Keratinocyte (primary cell): ENCODE measurements at regions not wholly inside any gene's neighbourhood (a gene's known extent, or its start where the extent isn't known, plus 50 kb on each side); places are given as distances from the start of the nearest gene placed in this dataset.

Source experiments
- DNase-seq: peaks from one replicate; pipeline ENCODE4 v3.0.0-alpha.2; 2011; ENCODE audit warnings: low read depth, missing footprints, low spot score
- FAIRE-seq: peaks from 2 replicates; lab custom pipeline; 2011; peaks lifted over from hg19 to GRCh38; lab: Jason Lieb, UNC
- H2AFZ ChIP-seq: 2 replicates; pipeline ENCODE4 v1.6.0; 2012; ENCODE audit warnings: low read length, control low read depth, inconsistent platforms; ENCODE audit not compliant: control insufficient read depth
- H3K27ac ChIP-seq: 2 replicates; pipeline ENCODE4 v1.5.1; 2011; ENCODE audit warnings: low read length; ENCODE audit not compliant: control insufficient read depth, insufficient read depth
- H3K27me3 ChIP-seq: 3 replicates; pipeline ENCODE4 v1.6.0; 2011; ENCODE audit warnings: low read length; ENCODE audit not compliant: control insufficient read depth, insufficient read depth; ENCODE audit errors: extremely low read depth
- H3K36me3 ChIP-seq, 2 experiments: 2 replicates in 1 of 2; 3 replicates in 1 of 2; pipeline ENCODE4 v1.5.1; 2011; ENCODE audit warnings: low read length in 2 of 2, mild to moderate bottlenecking in 1 of 2; ENCODE audit not compliant: control insufficient read depth in 2 of 2, insufficient read depth in 2 of 2; ENCODE audit errors: extremely low read depth in 1 of 2
- H3K4me1 ChIP-seq: 3 replicates; pipeline ENCODE4 v1.5.1; 2011; ENCODE audit warnings: low read length; ENCODE audit not compliant: control insufficient read depth, insufficient read depth; ENCODE audit errors: extremely low read depth
- H3K4me2 ChIP-seq: 3 replicates; pipeline ENCODE4 v1.6.0; 2011; ENCODE audit warnings: low read depth, low read length; ENCODE audit not compliant: control insufficient read depth, insufficient read depth; ENCODE audit errors: extremely low read depth
- H3K4me3 ChIP-seq, 3 experiments: fragments of 200-600 bp in 1 of 3; sonication (generic) in 1 of 3; 2 replicates in 2 of 3; 3 replicates in 1 of 3; pipeline ENCODE4 v1.5.1; 2011 to 2016; ENCODE audit warnings: low read length in 3 of 3, mild to moderate bottlenecking in 3 of 3, control low read depth in 2 of 3, inconsistent platforms in 1 of 3, low read depth in 1 of 3, mixed read lengths in 1 of 3, mixed run types in 1 of 3, moderate library complexity in 1 of 3; ENCODE audit not compliant: control insufficient read depth in 2 of 3, insufficient read depth in 2 of 3; ENCODE audit errors: extremely low read depth in 1 of 3
- H3K79me2 ChIP-seq: 2 replicates; pipeline ENCODE4 v1.6.0; 2012; ENCODE audit warnings: low read length; ENCODE audit not compliant: control insufficient read depth, insufficient read depth
- H3K9ac ChIP-seq: 3 replicates; pipeline ENCODE4 v1.6.0; 2011; ENCODE audit warnings: low read length; ENCODE audit not compliant: control insufficient read depth, insufficient read depth; ENCODE audit errors: extremely low read depth
- H3K9me1 ChIP-seq: 3 replicates; pipeline ENCODE4 v1.6.0; 2011; ENCODE audit warnings: low read length; ENCODE audit not compliant: control insufficient read depth, insufficient read depth; ENCODE audit errors: extremely low read depth
- H3K9me3 ChIP-seq: 2 replicates; pipeline ENCODE4 v1.5.1; 2012; ENCODE audit warnings: low read depth, low read length; ENCODE audit not compliant: control insufficient read depth
- H4K20me1 ChIP-seq: 3 replicates; pipeline ENCODE4 v1.6.0; 2011; ENCODE audit warnings: low read length; ENCODE audit not compliant: control insufficient read depth, insufficient read depth; ENCODE audit errors: extremely low read depth
- EZH2 ChIP-seq: IDR thresholded peaks from one replicate; pipeline ENCODE4 v1.6.1; 2012; ENCODE audit warnings: inconsistent platforms, mild to moderate bottlenecking, low read length, moderate library complexity
- dilution Hi-C: fragments of 300-500 bp; cut with MboI; formaldehyde crosslinking; loops from one replicate; pipeline ENCODE4 v1.7.0; 2020; ENCODE audit warnings: low sequenced_read_pairs; ENCODE audit not compliant: extremely low pct_ligation_motif_present
- TF ChIP-seq, protein P1 (sequence below), 3 experiments: IDR thresholded peaks in 1 of 3; conservative IDR thresholded peaks in 1 of 3; optimal IDR thresholded peaks in 1 of 3; 2 replicates in 2 of 3; 3 replicates in 1 of 3; pipeline versions ENCODE3 to v1.5.1; 2011; ENCODE audit warnings: low read length in 3 of 3, mild to moderate bottlenecking in 3 of 3, moderate library complexity in 2 of 3, control low read depth in 1 of 3, inconsistent platforms in 1 of 3; ENCODE audit not compliant: insufficient read depth in 2 of 3; ENCODE audit errors: extremely low read depth in 1 of 3

DNA sequence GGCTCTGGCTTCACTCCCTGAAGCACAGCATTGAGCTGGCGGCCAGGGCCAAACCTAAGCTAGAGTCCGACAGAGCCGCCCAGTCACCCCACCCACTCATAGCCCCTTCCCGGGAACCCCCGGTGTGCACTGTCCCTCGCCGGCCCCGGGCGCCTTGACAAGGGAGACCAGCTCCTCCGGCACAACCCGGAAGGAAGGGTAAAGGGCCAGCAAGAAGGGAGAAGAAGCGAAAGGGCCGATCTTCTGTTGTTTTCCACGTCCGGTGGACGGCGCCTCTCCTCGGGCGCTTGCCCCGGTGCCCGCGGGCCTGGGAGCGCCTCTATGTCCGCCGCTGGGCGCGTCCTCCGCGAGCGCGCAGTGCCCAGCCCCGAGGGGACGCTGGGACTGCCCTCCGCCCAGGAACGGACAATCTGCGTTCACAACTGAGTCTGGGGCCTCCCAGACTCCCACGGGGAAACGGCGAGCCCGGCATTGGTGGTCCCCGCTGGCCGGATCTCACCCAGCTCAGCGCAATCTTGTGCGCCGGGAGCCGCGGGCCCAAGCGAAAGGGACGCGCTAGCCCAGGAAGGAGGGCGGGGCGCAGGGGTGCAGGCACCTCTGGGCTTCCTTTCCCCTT, 172.5 kb upstream of the MIR17HG start:
- FAIRE-seq (no peak), DNase-seq (no peak)
- Histone ChIP-seq H3K36me3 (no peaks in the 10 kb centered on the region), H3K9me3 (no peaks in the 10 kb centered on the region), H4K20me1 (no peaks in the 10 kb centered on the region), H3K27me3 (no peaks in the 10 kb centered on the region), H3K4me3 (no peak overlapping the region), H3K9me1 (no peaks in the 10 kb centered on the region), H3K4me1 (no peaks in the 10 kb centered on the region), H3K4me2 (no peak overlapping the region), H3K9ac (no peak overlapping the region), H3K79me2 (no peaks in the 10 kb centered on the region), H3K27ac (no peak overlapping the region), H2AFZ (no peak overlapping the region)
- dilution Hi-C loops, result no loop called here
- TF ChIP-seq, protein P1, sequence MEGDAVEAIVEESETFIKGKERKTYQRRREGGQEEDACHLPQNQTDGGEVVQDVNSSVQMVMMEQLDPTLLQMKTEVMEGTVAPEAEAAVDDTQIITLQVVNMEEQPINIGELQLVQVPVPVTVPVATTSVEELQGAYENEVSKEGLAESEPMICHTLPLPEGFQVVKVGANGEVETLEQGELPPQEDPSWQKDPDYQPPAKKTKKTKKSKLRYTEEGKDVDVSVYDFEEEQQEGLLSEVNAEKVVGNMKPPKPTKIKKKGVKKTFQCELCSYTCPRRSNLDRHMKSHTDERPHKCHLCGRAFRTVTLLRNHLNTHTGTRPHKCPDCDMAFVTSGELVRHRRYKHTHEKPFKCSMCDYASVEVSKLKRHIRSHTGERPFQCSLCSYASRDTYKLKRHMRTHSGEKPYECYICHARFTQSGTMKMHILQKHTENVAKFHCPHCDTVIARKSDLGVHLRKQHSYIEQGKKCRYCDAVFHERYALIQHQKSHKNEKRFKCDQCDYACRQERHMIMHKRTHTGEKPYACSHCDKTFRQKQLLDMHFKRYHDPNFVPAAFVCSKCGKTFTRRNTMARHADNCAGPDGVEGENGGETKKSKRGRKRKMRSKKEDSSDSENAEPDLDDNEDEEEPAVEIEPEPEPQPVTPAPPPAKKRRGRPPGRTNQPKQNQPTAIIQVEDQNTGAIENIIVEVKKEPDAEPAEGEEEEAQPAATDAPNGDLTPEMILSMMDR (optimal IDR thresholded peaks at IDR 0.05 in 1 of 3, IDR thresholded peaks at IDR 0.05 in 1 of 3, conservative IDR thresholded peaks at IDR 0.05 in 1 of 3; ENCODE audit: extremely low read depth in 1 of 3, insufficient read depth in 2 of 3, low read length in 3 of 3), result no peak
- no peak for TF ChIP-seq EZH2

DNA sequence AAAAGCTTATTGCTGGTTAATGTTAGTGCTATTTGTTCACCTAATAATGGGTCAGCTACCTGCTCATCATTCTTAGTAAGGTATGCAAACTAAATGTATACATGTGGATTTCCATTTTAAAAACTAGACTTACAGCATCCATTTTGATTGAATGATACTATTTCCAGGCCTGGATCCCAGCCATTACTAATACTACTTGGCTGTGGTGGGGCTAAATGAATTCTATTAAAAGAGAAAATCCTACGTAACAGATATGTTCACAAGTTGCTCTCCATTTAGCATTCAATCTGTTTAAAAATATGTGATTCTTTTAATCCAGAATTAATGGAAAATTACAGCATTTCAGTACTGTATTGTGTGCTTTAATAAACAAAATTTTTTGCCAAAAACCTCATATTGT, 169.4 kb upstream of the MIR17HG start:
- no peak for FAIRE-seq

More for the DNA sequence above, 169.4 kb upstream of the MIR17HG start:
- no peaks in the 10 kb centered on the region for H3K9me3 ChIP-seq
- no peaks in the 10 kb centered on the region for H3K9me1 ChIP-seq
- H3K4me2 ChIP-seq, result no peak overlapping the region
- no peak overlapping the region for H3K4me3 ChIP-seq
- TF ChIP-seq, protein P1 (optimal IDR thresholded peaks at IDR 0.05 in 1 of 3, IDR thresholded peaks at IDR 0.05 in 1 of 3, conservative IDR thresholded peaks at IDR 0.05 in 1 of 3; ENCODE audit: extremely low read depth in 1 of 3, insufficient read depth in 2 of 3, low read length in 3 of 3), result no peak
- TF ChIP-seq EZH2, result no peak
- no peaks in the 10 kb centered on the region for H3K36me3 ChIP-seq
- no peaks in the 10 kb centered on the region for H3K4me1 ChIP-seq
- no peak overlapping the region for H3K27ac ChIP-seq
- H2AFZ ChIP-seq, result no peak overlapping the region
- H3K27me3 ChIP-seq, result no peaks in the 10 kb centered on the region
- H4K20me1 ChIP-seq, result no peaks in the 10 kb centered on the region
- dilution Hi-C loops, result no loop called here
- no peaks in the 10 kb centered on the region for H3K79me2 ChIP-seq
- no peak overlapping the region for H3K9ac ChIP-seq
- DNase-seq, result no peak
